ENCODE measurements at regions not wholly inside any gene's neighbourhood (a gene's known extent, or its start where the extent isn't known, plus 50 kb on each side); places are given as distances from the start of the nearest gene placed in this dataset.
"Not testable (repeated sequence)": the region's sequence is repeated elsewhere in the genome, so short reads cannot be mapped to it uniquely, and the experiment has no call there.

DNA sequence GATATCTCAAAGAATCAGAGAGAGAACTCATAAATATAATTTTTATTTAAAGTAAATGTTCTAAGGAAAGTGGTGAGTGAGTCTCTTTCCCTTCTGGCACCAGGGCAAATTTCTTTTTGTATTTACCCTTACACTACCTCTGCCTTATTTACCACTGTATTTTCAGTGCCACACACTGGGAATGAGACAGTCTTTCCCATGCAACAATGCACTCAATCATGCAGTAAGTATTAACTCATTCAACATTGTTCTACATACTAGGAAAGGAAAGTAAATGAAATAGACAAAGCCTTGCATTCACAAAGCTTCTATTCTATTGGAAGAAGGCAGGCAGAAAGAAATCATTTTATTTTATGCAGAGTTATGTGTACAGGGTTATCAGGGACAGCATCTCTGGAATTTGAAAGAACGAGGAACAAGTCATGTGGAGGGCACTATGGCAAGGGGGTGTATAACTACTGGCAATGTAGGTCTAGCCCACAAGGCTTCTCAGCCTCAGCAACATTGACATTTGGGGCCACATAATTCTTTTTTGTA lies 129.8 kb upstream of the PRDX6 start:
- no peak for DNase-seq

- DNase-seq = not testable (repeated sequence)
Observed at GRCh38 chr1:173352635-173353034, 124.5 kb upstream of the PRDX6 start.

DNA sequence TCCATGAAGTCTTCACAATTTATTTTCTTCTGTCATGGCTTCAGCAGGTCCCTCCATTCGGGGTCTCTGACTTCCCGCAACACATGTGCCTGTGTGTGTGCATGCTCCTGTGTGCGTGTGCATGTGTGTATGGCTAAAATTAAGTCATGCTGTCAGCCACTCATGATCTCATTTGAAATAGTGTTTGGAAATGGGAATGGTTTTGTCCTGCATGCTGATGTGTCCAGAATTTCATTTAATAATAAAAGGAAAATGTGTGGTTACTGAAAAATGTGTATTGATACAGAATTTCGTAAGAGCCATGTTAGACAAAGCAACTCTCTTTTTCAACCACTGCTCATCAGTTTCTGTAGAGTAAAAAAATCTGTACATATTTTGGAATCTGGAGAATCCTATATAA lies 123.8 kb upstream of the PRDX6 start:
- no peak for DNase-seq

GRCh38 chr1:173354937-173355280 lies 122.2 kb upstream of the PRDX6 start:
- no peak for DNase-seq

DNA sequence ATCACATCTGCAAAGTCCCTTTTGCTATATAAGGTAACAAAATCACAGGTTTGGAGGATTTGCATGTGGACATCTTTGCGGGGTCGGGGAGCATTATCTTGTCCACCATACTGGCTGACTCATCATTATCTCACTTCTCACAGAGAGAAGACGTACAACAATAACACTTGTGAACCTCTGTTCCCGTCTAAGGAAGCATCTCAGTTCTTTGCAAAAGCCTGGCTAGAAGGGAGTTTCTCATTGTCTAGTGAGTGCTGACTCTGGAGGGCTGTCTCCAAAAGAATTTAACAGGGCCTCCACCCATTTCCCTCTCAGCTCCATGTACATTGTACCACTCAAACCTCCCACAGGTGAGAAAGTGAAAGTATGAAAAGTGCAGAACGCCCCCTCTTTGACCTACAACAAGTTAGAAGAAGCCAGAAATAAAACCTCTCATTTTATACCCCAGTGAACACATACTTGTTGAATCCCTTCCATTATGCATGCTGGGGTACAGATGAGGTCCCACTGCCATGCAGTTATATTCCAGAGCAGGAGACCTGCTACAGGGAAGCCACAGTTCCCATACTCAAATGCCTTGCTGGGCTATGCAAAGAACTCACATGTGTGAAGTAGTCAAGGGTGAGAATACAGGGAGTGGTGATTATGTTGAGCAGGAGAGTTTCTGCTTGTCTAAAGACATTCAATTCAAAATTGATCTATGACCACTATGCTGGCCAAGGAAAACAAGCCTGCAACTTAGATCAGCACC lies 121.7 kb upstream of the PRDX6 start:
- DNase-seq = no peak

DNA sequence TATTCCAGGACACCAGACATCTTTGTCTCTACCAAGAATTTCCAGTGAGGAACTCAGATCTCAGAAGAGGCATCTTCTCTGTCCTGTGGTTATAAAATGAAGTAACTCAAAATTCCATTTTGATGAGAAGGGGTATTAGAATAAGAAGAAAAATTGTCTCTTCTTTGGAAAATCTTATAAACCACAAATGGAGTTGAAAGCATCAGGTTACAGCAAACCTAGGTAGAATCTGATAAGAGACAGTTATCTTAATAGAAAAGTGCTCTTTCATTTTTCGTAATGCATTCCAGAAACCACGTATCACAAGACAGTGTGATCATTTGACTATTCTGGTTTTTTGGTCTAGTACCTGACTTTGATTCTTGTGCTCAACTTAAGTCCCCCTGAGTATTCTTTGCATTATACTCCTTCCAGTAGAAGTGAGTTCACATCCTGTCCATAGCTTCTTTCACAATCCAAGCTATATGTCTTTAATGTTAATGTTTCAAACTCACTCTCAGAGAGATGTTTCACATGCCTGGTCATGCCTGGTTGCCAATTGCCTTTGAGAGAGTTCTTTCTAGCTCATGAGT lies 120.9 kb upstream of the PRDX6 start:
- no peak for DNase-seq

GRCh38 chr1:173360487-173361063 lies 116.6 kb upstream of the PRDX6 start:
- DNase-seq = no peak

- DNase-seq = no peak
Observed at GRCh38 chr1:173362543-173362942, 114.6 kb upstream of the PRDX6 start.

DNA sequence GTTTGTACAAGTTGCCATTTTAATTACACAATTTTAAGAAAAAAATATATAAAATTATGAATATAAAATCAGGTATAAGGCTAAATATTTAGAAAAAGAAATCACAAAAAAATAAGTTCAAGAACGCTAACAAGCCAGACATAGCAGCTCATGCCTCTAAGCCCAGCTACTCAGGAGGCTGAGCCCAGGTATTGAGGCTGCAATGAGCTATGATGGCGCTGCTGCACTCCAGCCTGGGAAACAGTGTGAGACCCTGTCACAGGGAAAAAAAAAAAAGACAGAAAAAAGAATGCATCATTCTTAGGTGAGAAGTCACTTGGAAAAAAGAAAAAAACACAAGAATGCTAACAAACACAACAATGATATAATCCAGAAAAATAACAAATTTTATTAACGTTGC lies 112.3 kb upstream of the PRDX6 start:
- DNase-seq = no peak

DNA sequence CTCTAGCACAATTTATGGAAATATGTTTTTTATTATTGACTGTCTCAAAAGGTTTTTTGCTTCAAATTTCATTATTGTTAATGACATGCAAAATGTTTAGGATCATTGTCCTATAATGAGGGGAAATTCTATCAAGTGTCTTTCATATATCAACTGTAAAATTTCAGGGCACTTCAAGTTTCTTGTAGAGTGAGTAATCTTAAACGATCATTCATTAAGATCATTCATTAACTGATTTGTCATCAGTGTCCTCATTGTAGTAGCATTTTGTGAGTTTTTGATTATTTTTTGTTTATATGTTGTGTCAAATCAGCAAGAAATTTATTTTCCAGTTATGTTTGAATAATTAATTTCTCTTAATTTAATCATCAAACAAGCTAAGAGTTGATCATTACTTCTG lies 111.8 kb upstream of the PRDX6 start:
- DNase-seq = no peak

DNA sequence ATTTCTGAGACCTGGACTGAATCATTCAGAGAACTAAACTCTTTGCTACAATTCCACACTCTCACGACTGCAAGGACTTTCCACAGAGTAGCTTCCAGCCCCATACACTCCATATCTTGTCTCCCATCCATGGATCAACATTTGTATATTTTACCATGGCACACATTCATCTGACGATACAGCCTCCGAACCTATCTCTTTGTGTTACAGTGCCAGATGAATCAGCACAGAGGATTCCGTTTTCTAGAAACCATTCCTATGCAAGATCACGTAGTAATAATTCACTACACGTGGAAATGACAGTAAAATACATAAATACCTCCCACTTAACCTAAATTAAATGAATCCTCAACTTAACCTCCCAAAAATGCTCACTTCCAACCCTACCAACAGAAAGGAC lies 110.0 kb upstream of the PRDX6 start:
- DNase-seq = no peak

DNA sequence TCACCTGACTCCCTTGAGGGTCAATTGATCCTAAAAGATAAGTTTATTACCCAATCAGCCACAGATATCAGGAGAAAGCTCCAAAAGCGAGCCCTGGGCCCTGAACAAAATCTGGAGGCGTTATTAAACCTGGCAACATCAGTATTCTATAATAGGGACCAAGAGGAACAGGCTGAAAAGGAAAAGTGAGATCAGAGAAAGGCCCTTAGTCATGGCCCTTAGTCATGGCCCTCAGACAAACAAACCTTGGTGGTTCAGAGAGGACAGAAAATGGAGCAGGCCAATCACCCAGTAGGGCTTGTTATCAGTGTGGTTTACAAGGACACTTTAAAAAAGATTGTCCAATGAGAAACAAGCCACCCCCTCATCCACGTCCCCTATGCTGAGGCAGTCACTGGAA lies 106.5 kb upstream of the PRDX6 start:
- DNase-seq = not testable (repeated sequence)

GRCh38 chr1:173376065-173376464 lies 101.1 kb upstream of the PRDX6 start:
- DNase-seq = not testable (repeated sequence)

- DNase-seq = no peak
Observed at GRCh38 chr1:173377266-173377665, 99.9 kb upstream of the PRDX6 start.

DNA sequence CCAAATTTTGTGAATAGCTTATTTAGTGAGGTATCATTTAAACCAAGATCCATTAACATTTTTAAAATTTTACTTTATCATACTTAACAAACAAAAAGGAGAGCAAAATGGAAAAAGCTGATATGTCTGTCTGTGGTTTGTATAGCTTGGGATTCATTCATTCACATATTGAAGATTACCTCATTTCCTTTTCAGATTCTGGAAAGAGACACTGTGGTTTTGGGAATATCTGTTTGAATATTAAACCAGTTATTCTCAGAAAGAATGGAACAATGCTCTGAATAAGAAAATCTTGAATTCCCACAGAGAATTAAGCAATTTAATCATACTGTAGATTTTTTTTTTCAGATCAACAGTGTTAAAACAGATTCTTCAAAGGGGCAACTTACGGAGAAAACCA lies 93.8 kb upstream of the PRDX6 start:
- no peak for DNase-seq

DNA sequence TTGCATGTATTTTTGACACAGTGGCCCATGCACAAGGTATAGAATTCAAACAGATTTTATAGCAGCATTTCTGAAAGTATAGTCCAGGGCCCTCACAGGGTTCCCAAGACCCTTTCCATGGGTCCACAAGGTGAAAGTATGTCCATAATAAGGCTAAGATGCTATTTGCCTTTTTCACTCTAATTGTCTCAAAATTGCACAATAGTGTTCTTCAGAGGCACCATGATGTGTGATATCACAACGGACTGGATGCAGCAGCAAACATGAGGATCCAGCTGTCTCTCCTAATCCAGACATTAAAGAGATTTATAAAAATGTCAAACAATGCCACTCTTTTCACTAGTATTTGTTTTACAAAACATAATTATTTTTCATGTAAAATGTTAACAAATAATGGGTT lies 88.8 kb upstream of the PRDX6 start:
- DNase-seq = no peak

- DNase-seq = no peak
Observed at GRCh38 chr1:173392895-173393658, 84.1 kb upstream of the PRDX6 start.

DNA sequence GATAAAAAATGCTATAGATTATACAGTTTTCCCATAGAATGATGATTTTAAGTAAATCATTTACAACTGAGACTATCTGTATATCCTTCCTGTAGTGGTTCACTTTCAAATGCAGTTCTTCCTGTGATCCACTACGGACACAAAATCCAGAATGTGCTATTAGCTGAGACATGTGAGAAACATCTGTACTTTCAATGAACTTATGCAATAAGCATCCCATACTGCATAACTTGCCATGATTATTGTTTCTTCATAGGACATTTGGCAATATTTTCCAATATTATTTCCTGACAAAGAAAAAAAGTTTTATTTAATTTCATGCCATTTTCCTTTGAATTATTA lies 83.5 kb upstream of the PRDX6 start:
- no peak for DNase-seq

DNA sequence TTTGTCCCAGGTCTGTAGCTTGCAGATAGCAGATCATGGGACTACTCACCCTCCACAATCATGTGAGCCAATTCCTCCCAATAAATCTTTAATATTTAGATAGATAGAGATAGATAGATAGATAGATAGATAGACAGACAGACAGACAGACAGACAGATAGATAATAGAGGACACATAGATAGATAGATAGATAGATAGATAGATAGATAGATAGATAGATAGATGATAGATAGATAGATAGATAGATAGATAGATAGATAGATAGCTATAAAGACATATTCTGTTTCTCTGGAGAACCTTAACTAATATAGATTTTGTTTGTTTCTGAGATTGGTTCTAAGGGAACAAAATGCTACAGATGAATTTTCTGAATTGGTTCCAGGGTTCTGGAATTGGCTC lies 82.3 kb upstream of the PRDX6 start:
- not testable (repeated sequence) for DNase-seq

DNA sequence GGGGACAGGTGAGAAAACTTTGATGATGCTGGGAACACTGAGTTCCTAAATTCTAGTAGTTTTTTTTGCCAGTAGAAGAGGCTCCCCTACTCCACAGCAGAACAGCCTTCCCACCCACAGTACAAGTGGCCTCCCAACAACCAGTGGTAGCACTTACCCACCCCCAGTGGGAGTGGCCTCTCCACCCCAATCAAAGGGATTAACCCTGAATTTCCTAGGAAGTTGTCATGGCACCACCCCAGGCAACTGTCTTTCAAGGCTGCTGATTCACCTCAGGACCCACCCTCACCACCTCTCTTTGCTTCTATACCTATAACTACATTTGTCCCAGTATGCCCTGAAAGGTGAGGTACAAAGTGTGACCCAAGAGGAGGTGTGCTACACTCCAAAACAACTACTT lies 81.4 kb upstream of the PRDX6 start:
- DNase-seq = no peak

- DNase-seq = no peak
Observed at GRCh38 chr1:173400387-173400995, 76.6 kb upstream of the PRDX6 start.

DNA sequence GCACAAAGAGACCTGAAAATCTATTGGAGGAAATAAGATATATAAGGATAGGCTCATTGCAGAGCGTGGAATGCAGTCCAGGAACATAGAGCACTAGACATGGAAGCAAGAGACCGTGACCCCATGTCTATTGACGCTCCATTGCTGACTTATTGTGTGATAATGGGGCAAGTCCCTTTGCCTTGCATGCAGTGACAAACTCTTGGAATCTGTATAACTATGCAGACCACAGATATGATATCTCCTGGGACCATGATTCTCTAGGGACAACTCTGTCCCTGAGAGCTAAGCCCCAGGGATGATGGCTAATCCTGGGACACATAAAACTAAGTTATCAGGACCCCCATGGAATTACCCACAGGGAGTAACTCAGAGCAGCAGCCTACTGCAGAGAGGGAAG lies 73.1 kb upstream of the PRDX6 start:
- no peak for DNase-seq

GRCh38 chr1:173405281-173405680 lies 71.9 kb upstream of the PRDX6 start:
- DNase-seq = no peak

Data from stimulated activated CD4-positive, alpha-beta T cell treated with anti-CD3 and anti-CD28 coated beads, Interleukin-4, amount 100 ng/mL, for 4 hours (primary cell).